Peyer's patch (tissue), 4 donors: ENCODE measurements at regions not wholly inside any gene's neighbourhood (a gene's known extent, or its start where the extent isn't known, plus 50 kb on each side); places are given as distances from the start of the nearest gene placed in this dataset.

Source experiments
- POLR2A ChIP-seq, 2 donors: fragments of 450-650 bp; IDR thresholded peaks; one replicate each; pipeline ENCODE4 v1.5.1; 2017; ENCODE audit warnings: antibody characterized with exemption in 2 of 2, mild to moderate bottlenecking in 2 of 2, moderate library complexity in 2 of 2
- TF ChIP-seq, protein P1 (sequence below), 6 experiments: fragments of 450-650 bp in 4 of 6; fragments of 200-600 bp in 2 of 6; sonication (generic) in 1 of 6; IDR thresholded peaks; one replicate each; pipeline ENCODE4 v1.5.1; 2017 to 2019; ENCODE audit warnings: antibody characterized with exemption in 6 of 6, mild to moderate bottlenecking in 3 of 6, moderate library complexity in 1 of 6

DNA sequence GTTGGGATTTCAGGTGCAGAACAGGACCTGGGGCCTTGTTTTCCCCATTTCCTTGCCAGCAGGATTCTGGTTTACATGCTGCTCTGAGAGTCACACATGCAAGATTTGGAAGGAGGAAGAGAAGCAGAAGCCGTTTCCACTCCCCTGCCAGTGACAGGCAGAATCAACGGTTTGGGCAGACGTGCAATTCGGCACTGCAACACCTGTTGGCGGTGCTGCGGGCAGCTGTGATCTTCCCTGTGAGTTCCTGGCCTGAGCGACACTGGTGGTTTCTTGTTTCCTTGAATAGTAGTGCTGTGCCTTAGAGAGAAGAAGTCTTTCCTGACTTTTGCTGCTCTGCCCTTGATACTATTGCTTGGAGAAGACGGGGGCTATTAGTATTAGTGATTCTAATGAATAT, 1126.2 kb downstream of the TYW1 start:
- TF ChIP-seq, protein P1, sequence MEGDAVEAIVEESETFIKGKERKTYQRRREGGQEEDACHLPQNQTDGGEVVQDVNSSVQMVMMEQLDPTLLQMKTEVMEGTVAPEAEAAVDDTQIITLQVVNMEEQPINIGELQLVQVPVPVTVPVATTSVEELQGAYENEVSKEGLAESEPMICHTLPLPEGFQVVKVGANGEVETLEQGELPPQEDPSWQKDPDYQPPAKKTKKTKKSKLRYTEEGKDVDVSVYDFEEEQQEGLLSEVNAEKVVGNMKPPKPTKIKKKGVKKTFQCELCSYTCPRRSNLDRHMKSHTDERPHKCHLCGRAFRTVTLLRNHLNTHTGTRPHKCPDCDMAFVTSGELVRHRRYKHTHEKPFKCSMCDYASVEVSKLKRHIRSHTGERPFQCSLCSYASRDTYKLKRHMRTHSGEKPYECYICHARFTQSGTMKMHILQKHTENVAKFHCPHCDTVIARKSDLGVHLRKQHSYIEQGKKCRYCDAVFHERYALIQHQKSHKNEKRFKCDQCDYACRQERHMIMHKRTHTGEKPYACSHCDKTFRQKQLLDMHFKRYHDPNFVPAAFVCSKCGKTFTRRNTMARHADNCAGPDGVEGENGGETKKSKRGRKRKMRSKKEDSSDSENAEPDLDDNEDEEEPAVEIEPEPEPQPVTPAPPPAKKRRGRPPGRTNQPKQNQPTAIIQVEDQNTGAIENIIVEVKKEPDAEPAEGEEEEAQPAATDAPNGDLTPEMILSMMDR (IDR thresholded peaks at IDR 0.05) = no peak
- TF ChIP-seq POLR2A (IDR thresholded peaks at IDR 0.05) = no peak
